Stomach (tissue), 4 donors: ENCODE measurements at regions not wholly inside any gene's neighbourhood (a gene's known extent, or its start where the extent isn't known, plus 50 kb on each side); places are given as distances from the start of the nearest gene placed in this dataset.

Experiments used
- EP300 ChIP-seq: sonication (generic); formaldehyde crosslinking; IDR thresholded peaks from one replicate; pipeline ENCODE4 v1.6.1; 2017; ENCODE audit warnings: antibody characterized with exemption
- POLR2AphosphoS5 ChIP-seq, 3 donors: sonication (generic); formaldehyde crosslinking; IDR thresholded peaks; one replicate each; pipeline ENCODE4 v1.6.1; 2016; ENCODE audit warnings: antibody characterized with exemption in 3 of 3
- TF ChIP-seq, protein P1 (sequence below), 7 experiments: fragments of 450-650 bp in 4 of 7; fragments of 200-600 bp in 3 of 7; sonication (generic) in 3 of 7; IDR thresholded peaks; one replicate each; pipeline ENCODE4 v1.5.1; 2016 to 2019; ENCODE audit warnings: antibody characterized with exemption in 7 of 7, control low read depth in 2 of 7, mild to moderate bottlenecking in 1 of 7

DNA sequence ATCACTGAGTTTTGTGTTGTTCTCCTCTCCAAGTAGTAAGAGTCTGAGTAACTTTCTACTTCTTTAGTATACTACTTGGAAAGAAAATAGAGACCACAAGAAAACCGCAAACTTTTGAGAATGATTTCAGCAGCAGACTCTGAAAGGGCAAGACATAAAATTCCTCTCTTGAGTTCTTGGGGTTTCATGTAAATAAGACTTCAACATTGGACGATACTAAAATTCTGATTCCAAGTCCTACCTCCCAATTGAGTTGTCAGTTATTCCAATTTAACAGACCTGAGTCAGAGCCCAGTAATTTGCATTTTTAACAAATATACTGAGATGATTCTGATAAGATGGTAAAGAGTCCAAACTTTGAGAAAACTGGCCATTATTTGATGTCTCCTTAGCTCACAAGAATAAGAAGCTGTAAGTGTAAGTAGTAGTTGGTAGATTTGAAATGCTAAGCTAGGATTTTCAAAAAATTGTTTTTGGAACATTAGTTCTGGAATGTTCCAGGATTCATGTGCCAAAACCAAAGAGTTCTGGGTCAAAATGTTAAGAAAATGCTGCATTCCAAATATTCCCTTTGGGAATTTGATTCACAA is 261.6 kb upstream of the SPOPL start:
- TF ChIP-seq, protein P1, sequence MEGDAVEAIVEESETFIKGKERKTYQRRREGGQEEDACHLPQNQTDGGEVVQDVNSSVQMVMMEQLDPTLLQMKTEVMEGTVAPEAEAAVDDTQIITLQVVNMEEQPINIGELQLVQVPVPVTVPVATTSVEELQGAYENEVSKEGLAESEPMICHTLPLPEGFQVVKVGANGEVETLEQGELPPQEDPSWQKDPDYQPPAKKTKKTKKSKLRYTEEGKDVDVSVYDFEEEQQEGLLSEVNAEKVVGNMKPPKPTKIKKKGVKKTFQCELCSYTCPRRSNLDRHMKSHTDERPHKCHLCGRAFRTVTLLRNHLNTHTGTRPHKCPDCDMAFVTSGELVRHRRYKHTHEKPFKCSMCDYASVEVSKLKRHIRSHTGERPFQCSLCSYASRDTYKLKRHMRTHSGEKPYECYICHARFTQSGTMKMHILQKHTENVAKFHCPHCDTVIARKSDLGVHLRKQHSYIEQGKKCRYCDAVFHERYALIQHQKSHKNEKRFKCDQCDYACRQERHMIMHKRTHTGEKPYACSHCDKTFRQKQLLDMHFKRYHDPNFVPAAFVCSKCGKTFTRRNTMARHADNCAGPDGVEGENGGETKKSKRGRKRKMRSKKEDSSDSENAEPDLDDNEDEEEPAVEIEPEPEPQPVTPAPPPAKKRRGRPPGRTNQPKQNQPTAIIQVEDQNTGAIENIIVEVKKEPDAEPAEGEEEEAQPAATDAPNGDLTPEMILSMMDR (IDR thresholded peaks at IDR 0.05), result no peak
- TF ChIP-seq EP300 (no peak), POLR2AphosphoS5 (IDR thresholded peaks at IDR 0.05) (no peak)
